ENCODE measurements at regions not wholly inside any gene's neighbourhood (a gene's known extent, or its start where the extent isn't known, plus 50 kb on each side); places are given as distances from the start of the nearest gene placed in this dataset.
"Not testable (repeated sequence)": the region's sequence is repeated elsewhere in the genome, so short reads cannot be mapped to it uniquely, and the experiment has no call there.

GRCh38 chr17:53633856-53634255, 188.9 kb upstream of the KIF2B start:
- no peak for DNase-seq (ENCODE audit: low read depth)

- DNase-seq (ENCODE audit: low read depth), result no peak
Observed at GRCh38 chr17:53631486-53631885, 191.2 kb upstream of the KIF2B start.

DNA sequence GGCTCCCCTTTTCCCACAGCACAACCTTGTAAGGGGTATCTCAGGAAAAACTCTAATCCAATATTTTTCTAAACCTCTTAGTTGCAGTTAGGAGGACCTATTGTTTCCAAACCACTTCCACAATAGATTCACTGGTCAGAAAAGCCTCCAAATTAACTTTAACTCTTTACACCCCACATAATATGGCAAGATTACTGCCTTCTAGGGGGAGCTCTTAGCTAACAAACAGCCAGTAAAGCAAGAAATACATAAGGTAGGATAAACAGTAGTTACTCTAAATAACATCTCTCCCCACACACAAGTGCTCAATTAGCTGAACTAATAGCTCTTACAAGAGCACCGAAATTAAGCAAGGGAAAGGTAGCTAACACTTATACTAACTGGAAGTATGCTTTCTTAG, 192.1 kb upstream of the KIF2B start:
- DNase-seq (ENCODE audit: low read depth), result no peak

- no peak for DNase-seq (ENCODE audit: low read depth)
Observed at GRCh38 chr17:53630115-53630514, 192.6 kb upstream of the KIF2B start.

DNA sequence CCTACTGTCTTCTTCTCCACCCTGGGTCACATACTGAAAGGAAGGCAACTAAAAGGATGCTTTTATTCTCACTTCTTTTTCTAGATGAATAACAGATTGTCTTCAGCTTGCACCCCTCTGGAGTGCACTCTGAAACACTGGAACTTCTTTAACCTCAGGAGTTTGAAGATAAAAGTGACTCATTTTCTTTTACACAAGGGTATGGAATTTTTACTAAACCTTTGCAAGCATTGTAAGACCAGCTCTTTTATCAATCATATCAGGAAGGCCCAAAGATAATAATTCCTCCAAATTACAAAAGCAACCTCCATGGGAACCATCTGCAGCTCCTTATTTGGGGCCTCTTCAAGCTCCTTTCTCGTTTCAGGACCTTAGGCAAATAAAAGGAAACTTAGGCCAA, 193.5 kb upstream of the KIF2B start:
- DNase-seq (ENCODE audit: low read depth), result no peak

- no peak for DNase-seq (ENCODE audit: low read depth)
Observed at GRCh38 chr17:53628011-53628410, 194.7 kb upstream of the KIF2B start.

- DNase-seq (ENCODE audit: low read depth), result no peak
Observed at GRCh38 chr17:53627511-53627910, 195.2 kb upstream of the KIF2B start.

DNA sequence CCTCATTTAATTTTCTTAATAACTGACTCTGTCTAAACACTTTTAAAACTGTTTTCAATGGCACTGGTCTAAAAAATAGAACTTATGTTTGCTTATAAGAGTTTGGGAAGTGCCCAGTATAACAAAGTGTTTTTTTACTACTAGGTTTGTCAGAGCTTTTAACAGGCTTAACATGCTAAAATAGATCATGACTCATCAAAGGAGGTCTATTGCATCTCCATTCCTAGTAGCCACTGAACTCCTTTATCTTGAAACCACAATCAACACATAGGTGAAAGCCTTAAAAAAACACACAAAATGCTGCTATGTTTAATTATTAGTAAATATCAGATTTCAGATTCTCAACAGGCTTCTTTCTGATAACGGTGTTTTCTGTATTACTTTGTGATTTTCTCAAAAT, 196.4 kb upstream of the KIF2B start:
- DNase-seq (ENCODE audit: low read depth), result no peak

GRCh38 chr17:53619025-53619424, 203.7 kb upstream of the KIF2B start:
- no peak for DNase-seq (ENCODE audit: low read depth)

- not testable (repeated sequence) for DNase-seq (ENCODE audit: low read depth)
Observed at GRCh38 chr17:53608208-53608607, 214.5 kb upstream of the KIF2B start.

- DNase-seq (ENCODE audit: low read depth), result no peak
Observed at GRCh38 chr17:53607475-53607874, 215.3 kb upstream of the KIF2B start.

GRCh38 chr17:53588317-53588716, 234.4 kb upstream of the KIF2B start:
- no peak for DNase-seq (ENCODE audit: low read depth)

DNA sequence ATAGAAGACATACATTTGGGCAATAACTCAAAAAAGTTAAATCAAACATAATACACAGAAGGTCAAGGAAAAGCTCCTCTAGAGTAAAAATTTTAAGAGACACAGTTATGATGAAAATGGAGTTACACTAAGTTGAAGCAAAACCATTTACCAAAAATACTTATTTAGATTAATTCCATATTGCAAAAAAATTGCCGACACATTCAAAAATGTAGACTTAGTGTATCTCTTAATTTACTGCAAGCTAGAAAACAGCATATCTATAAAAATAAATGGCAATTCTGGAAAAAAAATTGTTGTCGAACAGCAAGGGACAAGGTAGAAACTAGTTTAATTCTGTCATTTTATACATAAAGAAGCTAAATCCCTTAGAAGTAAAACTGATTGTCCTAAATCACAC, 248.7 kb upstream of the KIF2B start:
- no peak for DNase-seq (ENCODE audit: low read depth)

- DNase-seq (ENCODE audit: low read depth), result no peak
Observed at GRCh38 chr17:53571342-53571741, 251.4 kb upstream of the KIF2B start.

GRCh38 chr17:53570731-53571130, 252.0 kb upstream of the KIF2B start:
- no peak for DNase-seq (ENCODE audit: low read depth)

DNA sequence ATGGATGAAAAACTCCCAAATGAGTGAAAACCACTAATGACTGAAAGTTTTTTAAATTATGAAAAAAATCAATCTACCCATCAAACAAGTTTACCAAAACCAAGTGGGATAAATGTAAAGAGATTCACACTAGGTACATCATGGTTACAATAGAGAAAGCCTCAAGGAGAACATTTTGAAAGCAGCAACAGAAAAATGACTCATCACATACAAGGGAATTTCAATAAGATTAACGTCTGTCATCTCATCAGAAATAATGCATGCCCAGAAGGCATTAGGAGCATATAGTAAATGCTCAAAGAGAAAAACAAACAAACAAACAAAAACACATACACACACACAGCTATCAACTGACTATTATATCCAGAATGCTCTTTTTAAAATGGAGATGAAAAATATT, 261.8 kb upstream of the KIF2B start:
- DNase-seq (ENCODE audit: low read depth), result no peak

DNA sequence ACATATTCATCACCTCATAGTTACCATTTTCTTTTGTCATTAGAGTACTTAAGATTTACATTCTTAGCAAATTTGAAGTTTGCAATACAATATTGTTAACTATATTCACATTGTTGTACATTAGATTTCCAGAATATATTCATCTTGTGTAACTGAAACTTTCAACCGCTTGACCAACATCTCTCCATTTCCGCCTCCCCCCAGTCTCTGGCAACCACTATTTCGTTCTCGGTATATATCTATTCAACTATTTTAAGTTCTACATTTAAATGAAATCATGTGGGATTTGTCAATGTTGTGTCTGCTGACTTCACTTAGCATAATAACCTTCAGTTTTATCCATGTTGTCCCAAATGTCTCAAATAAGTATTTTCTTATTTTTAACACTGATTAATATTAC, 274.5 kb upstream of the KIF2B start:
- DNase-seq (ENCODE audit: low read depth), result no peak

GRCh38 chr17:53543472-53543871, 279.3 kb upstream of the KIF2B start:
- DNase-seq (ENCODE audit: low read depth), result no peak

DNA sequence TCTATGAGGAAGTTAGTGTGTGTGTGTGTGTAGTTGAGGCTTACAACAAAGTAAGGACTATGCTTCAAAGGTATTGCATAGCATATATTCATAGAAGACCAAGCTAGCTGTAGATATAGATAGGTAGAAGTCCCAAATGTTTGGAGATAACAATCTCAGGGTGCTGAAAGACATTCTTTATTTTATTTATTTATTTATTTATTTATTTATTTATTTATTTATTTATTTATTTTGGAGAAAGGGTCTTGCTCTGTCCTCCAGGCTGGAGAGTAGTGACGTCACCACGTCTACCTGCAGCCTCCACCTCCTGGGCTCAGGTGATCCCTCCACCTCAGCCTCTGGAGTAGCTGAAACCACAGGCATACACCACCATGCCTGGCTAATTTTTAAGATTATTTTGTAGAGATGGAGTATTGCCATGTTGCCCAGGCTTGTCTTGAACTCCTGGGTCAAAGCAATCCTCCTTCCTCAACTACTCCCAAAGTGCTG, 284.6 kb upstream of the KIF2B start:
- no peak for DNase-seq (ENCODE audit: low read depth)

- DNase-seq (ENCODE audit: low read depth), result no peak
Observed at GRCh38 chr17:53527473-53527872, 295.3 kb upstream of the KIF2B start.

GRCh38 chr17:53525590-53525989, 297.1 kb upstream of the KIF2B start:
- no peak for DNase-seq (ENCODE audit: low read depth)

DNA sequence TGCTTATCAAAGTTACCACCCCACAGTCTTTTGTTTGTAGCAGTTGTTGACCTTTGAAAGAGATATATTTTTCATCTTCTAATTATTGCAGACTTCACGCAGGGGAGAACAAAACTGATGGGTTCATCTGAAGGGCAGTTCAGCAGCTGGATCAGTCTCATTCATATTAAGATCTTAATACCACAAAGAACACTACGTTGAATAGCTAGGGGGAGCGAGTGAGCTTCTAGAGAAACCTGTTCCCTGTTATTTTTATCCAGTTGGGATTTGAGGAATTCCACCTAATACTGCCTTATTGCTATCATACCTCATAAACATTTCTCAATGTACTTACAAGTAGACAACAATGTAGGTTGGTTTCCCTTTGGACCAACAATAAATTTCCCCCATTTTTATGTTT, 306.1 kb upstream of the KIF2B start:
- no peak for DNase-seq (ENCODE audit: low read depth)

- no peak for DNase-seq (ENCODE audit: low read depth)
Observed at GRCh38 chr17:53499277-53499676, 323.4 kb upstream of the KIF2B start.

DNA sequence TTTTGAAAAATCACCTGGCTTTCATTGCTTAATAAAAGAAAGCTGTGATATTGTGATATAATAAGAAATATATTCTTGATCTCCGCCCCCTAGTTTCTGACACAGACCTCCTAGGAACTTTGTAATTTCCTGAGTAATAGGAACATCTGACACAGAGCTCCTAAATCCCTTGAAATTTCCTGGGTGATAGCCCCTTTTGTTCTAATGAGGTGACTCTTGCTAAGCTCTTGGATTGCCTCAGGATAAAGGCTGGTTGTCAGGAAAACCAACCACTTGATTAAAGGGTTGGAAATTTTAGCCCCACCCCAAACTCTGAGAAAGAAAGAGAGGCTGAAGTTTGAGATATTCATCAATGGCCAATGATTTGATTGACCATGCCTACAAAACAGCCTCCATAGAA, 326.4 kb upstream of the KIF2B start:
- no peak for DNase-seq (ENCODE audit: low read depth)

GRCh38 chr17:53492532-53492931, 330.2 kb upstream of the KIF2B start:
- no peak for DNase-seq (ENCODE audit: low read depth)

Measured in Daoy (cell line).